Endodermal cell (in vitro differentiated cells): ENCODE measurements at regions not wholly inside any gene's neighbourhood (a gene's known extent, or its start where the extent isn't known, plus 50 kb on each side); places are given as distances from the start of the nearest gene placed in this dataset.

ENCODE experiments used
- DNase-seq: peaks from one replicate; pipeline ENCODE4 v3.0.0-alpha.2; 2017
- H3K27ac ChIP-seq: 2 replicates; pipeline ENCODE4 v1.5.1; 2013; ENCODE audit warnings: mild to moderate bottlenecking, low read depth, low read length, moderate library complexity
- H3K27me3 ChIP-seq: 2 replicates; pipeline ENCODE4 v1.6.1; 2013; ENCODE audit warnings: mild to moderate bottlenecking, low read length, moderate library complexity; ENCODE audit not compliant: insufficient read depth, control insufficient read depth, poor library complexity, severe bottlenecking
- H3K36me3 ChIP-seq: 2 replicates; pipeline ENCODE4 v1.7.0; 2013; ENCODE audit warnings: mild to moderate bottlenecking, low read length, moderate library complexity; ENCODE audit not compliant: control insufficient read depth, insufficient read depth
- H3K4me1 ChIP-seq: one replicate; pipeline ENCODE4 v1.7.0; 2013; ENCODE audit warnings: low read length; ENCODE audit not compliant: control insufficient read depth, insufficient read depth
- H3K4me3 ChIP-seq: 2 replicates; pipeline ENCODE4 v1.5.1; 2013; ENCODE audit warnings: mild to moderate bottlenecking, low read length, moderate library complexity
- H3K9ac ChIP-seq: 2 replicates; pipeline ENCODE4 v1.6.1; 2013; ENCODE audit warnings: mild to moderate bottlenecking, low read length, moderate library complexity; ENCODE audit not compliant: poor library complexity, severe bottlenecking; ENCODE audit errors: extremely low read depth
- H3K9me3 ChIP-seq: 2 replicates; pipeline ENCODE4 v1.6.1; 2013; ENCODE audit warnings: mild to moderate bottlenecking, low read length, moderate library complexity; ENCODE audit not compliant: control insufficient read depth
- H3K27ac Mint-ChIP-seq: 2 replicates; pipeline ENCODE4 v1.8.0; 2020; ENCODE audit warnings: mixed read lengths
- H3K27me3 Mint-ChIP-seq: 2 replicates; pipeline ENCODE4 v1.8.0; 2021; ENCODE audit warnings: mild to moderate bottlenecking, mixed read lengths; ENCODE audit not compliant: insufficient read depth
- H3K36me3 Mint-ChIP-seq: 2 replicates; pipeline ENCODE4 v1.8.0; 2020; ENCODE audit warnings: low read depth, mixed read lengths
- H3K4me1 Mint-ChIP-seq: 2 replicates; pipeline ENCODE4 v1.8.0; 2020; ENCODE audit warnings: mixed read lengths
- H3K4me3 Mint-ChIP-seq: 2 replicates; pipeline ENCODE4 v1.8.0; 2020; ENCODE audit warnings: mild to moderate bottlenecking, moderate library complexity, mixed read lengths
- H3K9me3 Mint-ChIP-seq: 2 replicates; pipeline ENCODE4 v1.8.0; 2020; ENCODE audit warnings: mild to moderate bottlenecking, mixed read lengths
- WGBS, 2 experiments: methylation state at CpG; one replicate each; pipeline versions ENCODE4 v1.1.5 to v1.1.7; 2013; ENCODE audit warnings: missing lambda C conversion rate in 2 of 2, mixed read lengths in 1 of 2; ENCODE audit not compliant: insufficient coverage in 1 of 2, insufficient read length in 1 of 2; 5-methylcytosine and 5-hydroxymethylcytosine counted together
- TF ChIP-seq, protein P1 (sequence below): fragments of 200-600 bp; sonication (generic); conservative IDR thresholded peaks from 2 replicates; pipeline ENCODE4 v1.5.0; 2021; ENCODE audit warnings: antibody characterized with exemption, mild to moderate bottlenecking

DNA sequence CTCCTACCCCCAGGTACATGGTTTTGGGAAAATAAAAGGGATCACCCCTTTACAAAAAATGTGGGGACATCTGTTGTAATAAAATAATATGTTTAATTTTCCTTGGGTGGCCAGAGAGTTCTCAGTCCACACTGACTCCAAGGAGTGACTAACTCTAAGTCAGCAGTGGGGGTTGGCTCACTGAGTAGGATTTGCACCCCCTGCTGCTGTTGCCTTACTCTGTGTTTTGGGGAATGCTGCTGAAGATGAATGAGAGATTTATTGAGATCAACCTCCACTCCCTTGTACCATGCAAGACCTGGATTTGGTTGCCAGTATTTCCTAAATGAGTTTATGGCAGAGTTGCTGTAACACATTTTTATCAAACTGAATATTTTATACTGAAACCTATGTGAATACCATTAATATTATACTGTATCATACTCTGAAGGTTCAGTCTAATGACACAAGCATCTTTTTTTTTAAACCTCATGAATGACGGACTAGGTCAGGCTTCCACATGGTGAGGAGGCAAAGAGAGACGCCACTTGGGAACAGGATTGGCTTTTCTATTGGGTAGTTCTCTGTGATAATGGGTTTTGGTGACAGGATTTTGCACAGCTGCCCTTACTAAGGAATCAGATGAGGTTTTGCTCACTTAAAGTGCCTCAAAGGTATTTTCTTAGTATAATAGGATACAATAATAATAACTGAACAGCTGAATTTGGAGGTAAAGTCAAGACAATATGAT lies 121.3 kb upstream of the OSMR start:
- no peaks in the 10 kb centered on the region for H3K36me3 Mint-ChIP-seq
- DNase-seq = no peak
- whole genome bisulfite sequencing, 2 experiments = 96 to 100% methylated on average over 1 to 2 of the region's 2 CpGs
- no peaks in the 10 kb centered on the region for H3K9me3 ChIP-seq
- H3K4me3 Mint-ChIP-seq = no peak overlapping the region
- peak overlapping the region; percentile 91 for H3K27ac ChIP-seq
- H3K4me1 ChIP-seq = peaks cover 10% of the 10 kb centered on the region
- no peak overlapping the region for H3K27ac Mint-ChIP-seq
- peaks cover 3% of the 10 kb centered on the region for H3K27me3 Mint-ChIP-seq
- no peaks in the 10 kb centered on the region for H3K27me3 ChIP-seq
- no peaks in the 10 kb centered on the region for H3K36me3 ChIP-seq
- no peaks in the 10 kb centered on the region for H3K9me3 Mint-ChIP-seq
- TF ChIP-seq, protein P1, sequence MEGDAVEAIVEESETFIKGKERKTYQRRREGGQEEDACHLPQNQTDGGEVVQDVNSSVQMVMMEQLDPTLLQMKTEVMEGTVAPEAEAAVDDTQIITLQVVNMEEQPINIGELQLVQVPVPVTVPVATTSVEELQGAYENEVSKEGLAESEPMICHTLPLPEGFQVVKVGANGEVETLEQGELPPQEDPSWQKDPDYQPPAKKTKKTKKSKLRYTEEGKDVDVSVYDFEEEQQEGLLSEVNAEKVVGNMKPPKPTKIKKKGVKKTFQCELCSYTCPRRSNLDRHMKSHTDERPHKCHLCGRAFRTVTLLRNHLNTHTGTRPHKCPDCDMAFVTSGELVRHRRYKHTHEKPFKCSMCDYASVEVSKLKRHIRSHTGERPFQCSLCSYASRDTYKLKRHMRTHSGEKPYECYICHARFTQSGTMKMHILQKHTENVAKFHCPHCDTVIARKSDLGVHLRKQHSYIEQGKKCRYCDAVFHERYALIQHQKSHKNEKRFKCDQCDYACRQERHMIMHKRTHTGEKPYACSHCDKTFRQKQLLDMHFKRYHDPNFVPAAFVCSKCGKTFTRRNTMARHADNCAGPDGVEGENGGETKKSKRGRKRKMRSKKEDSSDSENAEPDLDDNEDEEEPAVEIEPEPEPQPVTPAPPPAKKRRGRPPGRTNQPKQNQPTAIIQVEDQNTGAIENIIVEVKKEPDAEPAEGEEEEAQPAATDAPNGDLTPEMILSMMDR = no peak
- no peak overlapping the region for H3K9ac ChIP-seq
- H3K4me3 ChIP-seq = no peak overlapping the region
- peaks cover 46% of the 10 kb centered on the region for H3K4me1 Mint-ChIP-seq

DNA sequence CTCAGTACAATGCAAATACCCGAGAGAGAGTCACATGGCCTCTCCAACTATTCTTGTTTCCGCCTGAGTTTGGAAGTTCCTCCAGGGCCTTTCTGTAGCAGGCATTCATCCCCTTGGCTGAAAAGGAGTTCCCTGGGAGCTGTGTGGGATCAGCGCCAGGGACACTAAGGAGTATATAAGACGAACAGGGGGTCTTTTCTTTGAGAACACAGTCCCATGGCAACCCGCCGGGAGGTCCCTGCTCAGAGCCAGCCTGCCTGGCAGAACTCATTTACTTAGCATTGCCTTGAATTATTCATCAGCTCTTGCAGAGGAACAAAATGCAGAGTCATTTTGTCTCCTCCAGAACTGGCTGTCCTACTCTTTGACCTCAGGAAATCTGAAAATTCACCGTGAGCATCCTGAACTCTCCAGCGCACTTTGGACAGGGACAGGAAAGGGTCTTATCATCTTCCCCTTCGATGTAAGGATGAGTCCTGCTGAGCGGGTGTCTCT lies 120.4 kb upstream of the OSMR start:
- Mint-ChIP-seq H3K36me3 (no peaks in the 10 kb centered on the region), H3K4me1 (peaks cover 40% of the 10 kb centered on the region), H3K27ac (no peak overlapping the region), H3K4me3 (no peak overlapping the region), H3K27me3 (peaks cover 3% of the 10 kb centered on the region), H3K9me3 (no peaks in the 10 kb centered on the region)
- Histone ChIP-seq H3K27me3 (no peaks in the 10 kb centered on the region), H3K4me3 (no peak overlapping the region), H3K36me3 (no peaks in the 10 kb centered on the region), H3K4me1 (peaks cover 6% of the 10 kb centered on the region), H3K9me3 (no peaks in the 10 kb centered on the region), H3K9ac (no peak overlapping the region), H3K27ac (peak overlapping the region; percentile 91)
- WGBS, 2 experiments = 66 to 82% methylated on average over 10 of the region's 10 CpGs
- DNase-seq = no peak
- TF ChIP-seq, protein P1 = no peak

DNA sequence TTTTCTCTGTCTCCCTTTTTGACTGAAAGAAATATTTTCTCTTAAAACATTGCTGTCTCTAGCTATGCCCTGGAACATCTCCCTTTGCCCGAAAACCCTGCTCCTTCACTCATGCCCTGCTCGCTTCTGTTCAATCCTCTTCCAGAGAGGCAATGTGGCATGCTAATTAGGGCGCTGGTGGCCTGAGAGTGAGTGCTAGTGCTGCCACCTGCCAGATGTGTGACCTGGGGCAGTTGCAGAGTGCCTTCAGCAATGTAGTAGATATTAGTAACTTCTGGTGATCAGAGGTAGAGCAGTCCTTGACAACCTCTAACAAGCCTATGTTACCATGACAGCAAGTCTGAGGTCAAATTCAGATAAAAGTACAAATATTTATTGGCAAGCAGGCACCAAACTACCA lies 119.5 kb upstream of the OSMR start:
- H3K27ac ChIP-seq = peak overlapping the region; percentile 16
- H3K9ac ChIP-seq = no peak overlapping the region
- TF ChIP-seq, protein P1 = peak; percentile 37
- H3K4me3 ChIP-seq = no peak overlapping the region
- H3K27me3 Mint-ChIP-seq = peaks cover 6% of the 10 kb centered on the region
- H3K4me3 Mint-ChIP-seq = no peak overlapping the region
- peaks cover 37% of the 10 kb centered on the region for H3K4me1 Mint-ChIP-seq
- no peaks in the 10 kb centered on the region for H3K27me3 ChIP-seq
- H3K27ac Mint-ChIP-seq = no peak overlapping the region
- H3K36me3 ChIP-seq = no peaks in the 10 kb centered on the region
- WGBS, 2 experiments = 80 to 92% methylated on average over 1 to 3 of the region's 3 CpGs
- no peaks in the 10 kb centered on the region for H3K9me3 ChIP-seq
- H3K36me3 Mint-ChIP-seq = no peaks in the 10 kb centered on the region
- H3K9me3 Mint-ChIP-seq = no peaks in the 10 kb centered on the region
- DNase-seq = no peak
- H3K4me1 ChIP-seq = peaks cover 6% of the 10 kb centered on the region
